SK-N-SH (cell line): ENCODE measurements at regions not wholly inside any gene's neighbourhood (a gene's known extent, or its start where the extent isn't known, plus 50 kb on each side); places are given as distances from the start of the nearest gene placed in this dataset.
A peak's percentile ranks its signal among the peaks of the same experiment; 100 is the strongest.

ENCODE experiments used
- CTCF ChIA-PET: fragments of 300-600, 350-600 bp; formaldehyde crosslinking; extraction: SDS; loops from one replicate; lab custom pipeline; 2021; lab: Yijun Ruan, JAX
- POLR2A ChIA-PET: fragments of 350-600 bp; sonication (Branson Sonifier 250); formaldehyde crosslinking; extraction: SDS; loops from one replicate; lab custom pipeline; 2020; ENCODE audit warnings: antibody characterized with exemption, inconsistent platforms; lab: Yijun Ruan, JAX
- DNase-seq: peaks from one replicate; pipeline ENCODE4 v3.0.0; 2012
- H2AFZ ChIP-seq: fragments of 200-600 bp; sonication (generic); 2 replicates; pipeline ENCODE4 v1.8.1; 2016; ENCODE audit warnings: antibody characterized with exemption, mild to moderate bottlenecking, low read depth
- H3F3A ChIP-seq: fragments of 200-600 bp; sonication (generic); replicated peaks from 2 replicates; pipeline ENCODE3; 2016; ENCODE audit warnings: antibody characterized with exemption, mild to moderate bottlenecking; ENCODE audit not compliant: insufficient read depth
- H3K27ac ChIP-seq, 2 experiments: fragments of 200-500 bp in 1 of 2; fragments of 200-600 bp in 1 of 2; sonication (Bioruptor generic) in 1 of 2; sonication (generic), shearing (Covaris generic) in 1 of 2; 2 replicates each; pipeline versions ENCODE4 v1.5.1 to v1.6.1; 2014 to 2016; ENCODE audit warnings: low read depth in 2 of 2, inconsistent platforms in 1 of 2, low read length in 1 of 2, mild to moderate bottlenecking in 1 of 2, mixed read lengths in 1 of 2
- H3K27me3 ChIP-seq: fragments of 200-600 bp; sonication (generic), shearing (Covaris generic); 2 replicates; pipeline ENCODE4 v1.6.1; 2016; ENCODE audit warnings: mixed run types; ENCODE audit not compliant: insufficient read depth
- H3K36me3 ChIP-seq, 2 experiments: fragments of 200-500 bp in 1 of 2; fragments of 200-600 bp in 1 of 2; sonication (Bioruptor generic) in 1 of 2; sonication (generic) in 1 of 2; replicated peaks in 1 of 2; 2 replicates each; pipeline versions ENCODE3 to v1.5.1; 2014 to 2016; ENCODE audit warnings: low read length in 1 of 2, mild to moderate bottlenecking in 1 of 2; ENCODE audit not compliant: insufficient read depth in 2 of 2, control insufficient read depth in 1 of 2
- H3K4me1 ChIP-seq, 2 experiments: fragments of 200-500 bp in 1 of 2; fragments of 200-600 bp in 1 of 2; sonication (Bioruptor generic) in 1 of 2; sonication (generic), shearing (Covaris generic) in 1 of 2; 2 replicates each; pipeline versions ENCODE4 v1.5.1 to v1.6.1; 2014 to 2016; ENCODE audit warnings: low read depth in 1 of 2, low read length in 1 of 2, mixed run types in 1 of 2; ENCODE audit not compliant: insufficient read depth in 2 of 2, control insufficient read depth in 1 of 2
- H3K4me2 ChIP-seq: fragments of 200-600 bp; sonication (generic), shearing (Covaris generic); 2 replicates; pipeline ENCODE4 v1.6.1; 2017; ENCODE audit warnings: mixed run types
- H3K4me3 ChIP-seq, 2 experiments: fragments of 200-500 bp in 1 of 2; fragments of 200-600 bp in 1 of 2; sonication (Bioruptor generic) in 1 of 2; sonication (generic), shearing (Covaris generic) in 1 of 2; 2 replicates each; pipeline versions ENCODE4 v1.5.1 to v1.8.1; 2014 to 2016; ENCODE audit warnings: low read depth in 2 of 2, inconsistent platforms in 1 of 2, low read length in 1 of 2, mild to moderate bottlenecking in 1 of 2, mixed read lengths in 1 of 2, moderate library complexity in 1 of 2
- H3K79me2 ChIP-seq: fragments of 200-600 bp; sonication (generic); 2 replicates; pipeline ENCODE4 v1.8.1; 2017; ENCODE audit warnings: mild to moderate bottlenecking; ENCODE audit not compliant: insufficient read depth
- H3K9ac ChIP-seq: fragments of 200-600 bp; sonication (generic); 2 replicates; pipeline ENCODE4 v1.6.1; 2017; ENCODE audit warnings: mixed run types
- H3K9me2 ChIP-seq: fragments of 200-600 bp; sonication (generic); 2 replicates; pipeline ENCODE4 v1.6.1; 2017; ENCODE audit warnings: mixed run types
- H3K9me3 ChIP-seq: fragments of 200-600 bp; sonication (generic); 2 replicates; pipeline ENCODE4 v1.6.1; 2017; ENCODE audit warnings: mixed run types, mild to moderate bottlenecking, moderate library complexity
- H4K20me1 ChIP-seq: fragments of 200-600 bp; sonication (generic); 2 replicates; pipeline ENCODE4 v1.6.1; 2017; ENCODE audit warnings: mild to moderate bottlenecking, mixed run types; ENCODE audit not compliant: insufficient read depth
- EP300 ChIP-seq, 2 experiments: IDR thresholded peaks; 2 replicates each; pipeline versions ENCODE4 v1.4.0 to v1.6.1; 2012; ENCODE audit warnings: borderline replicate concordance in 1 of 2, low read depth in 1 of 2, low read length in 1 of 2
- EZH2phosphoT487 ChIP-seq: fragments of 200-600 bp; sonication (generic); IDR thresholded peaks from 2 replicates; pipeline ENCODE4 v1.6.1; 2017; ENCODE audit warnings: low read depth, mixed run types, mild to moderate bottlenecking, antibody characterized with exemption, moderate library complexity, borderline replicate concordance
- FOSL2 ChIP-seq: IDR thresholded peaks from 2 replicates; pipeline ENCODE4 v1.4.0; 2012; ENCODE audit warnings: low read depth, mild to moderate bottlenecking, moderate library complexity, borderline replicate concordance
- FOXJ3 ChIP-seq: sonication (generic); formaldehyde crosslinking; IDR thresholded peaks from 2 replicates; pipeline ENCODE4 v1.5.1; 2020; ENCODE audit warnings: mild to moderate bottlenecking, missing genetic modification reagents
- FOXM1 ChIP-seq: IDR thresholded peaks from 2 replicates; pipeline ENCODE4 v1.4.0; 2012; ENCODE audit warnings: low read depth, mild to moderate bottlenecking
- GABPA ChIP-seq: IDR thresholded peaks from 2 replicates; pipeline ENCODE4 v1.4.0; 2012; ENCODE audit warnings: low read depth, mild to moderate bottlenecking
- GATA2 ChIP-seq: sonication (generic); formaldehyde crosslinking; IDR thresholded peaks from 2 replicates; pipeline ENCODE4 v1.5.0; 2020; ENCODE audit warnings: mild to moderate bottlenecking, missing genetic modification reagents
- JUND ChIP-seq: IDR thresholded peaks from 2 replicates; pipeline ENCODE4 v1.4.0; 2012
- MEF2A ChIP-seq: IDR thresholded peaks from 2 replicates; pipeline ENCODE4 v1.4.0; 2012; ENCODE audit warnings: low read depth, borderline replicate concordance
- MXI1 ChIP-seq: IDR thresholded peaks from 2 replicates; pipeline ENCODE4 v1.6.1; 2012; ENCODE audit warnings: mild to moderate bottlenecking, low read depth, low read length, improper control_type of control experiment
- NFIC ChIP-seq: IDR thresholded peaks from 2 replicates; pipeline ENCODE4 v1.4.0; 2012; ENCODE audit warnings: borderline replicate concordance
- RAD21 ChIP-seq: IDR thresholded peaks from 2 replicates; pipeline ENCODE4 v1.6.1; 2012; ENCODE audit warnings: mild to moderate bottlenecking, low read length
- SIN3A ChIP-seq: IDR thresholded peaks from 2 replicates; pipeline ENCODE4 v1.6.1; 2012; ENCODE audit warnings: low read depth, mild to moderate bottlenecking, low read length, moderate library complexity, borderline replicate concordance
- SMC3 ChIP-seq: IDR thresholded peaks from 2 replicates; pipeline ENCODE4 v1.6.1; 2012; ENCODE audit warnings: low read depth, low read length, improper control_type of control experiment
- TEAD4 ChIP-seq: IDR thresholded peaks from 2 replicates; pipeline ENCODE4 v1.4.0; 2012; ENCODE audit warnings: mild to moderate bottlenecking, borderline replicate concordance; ENCODE audit not compliant: insufficient read depth
- YY1 ChIP-seq: IDR thresholded peaks from 2 replicates; pipeline ENCODE4 v1.4.0; 2012; ENCODE audit warnings: low read depth, mild to moderate bottlenecking
- WGBS: methylation state at CpG from one replicate; pipeline ENCODE4 v1.1.6; 2017; ENCODE audit warnings: low lambda C conversion rate; 5-methylcytosine and 5-hydroxymethylcytosine counted together
- TF ChIP-seq, protein P1 (sequence below): IDR thresholded peaks from 2 replicates; pipeline ENCODE4 v1.6.1; 2012; ENCODE audit warnings: mild to moderate bottlenecking, low read depth, low read length, moderate library complexity
- TF ChIP-seq, protein P2 (sequence below): fragments of 150-350 bp; IDR thresholded peaks from 2 replicates; pipeline ENCODE4 v1.6.1; 2016; ENCODE audit warnings: mild to moderate bottlenecking, low read depth, low read length

DNA sequence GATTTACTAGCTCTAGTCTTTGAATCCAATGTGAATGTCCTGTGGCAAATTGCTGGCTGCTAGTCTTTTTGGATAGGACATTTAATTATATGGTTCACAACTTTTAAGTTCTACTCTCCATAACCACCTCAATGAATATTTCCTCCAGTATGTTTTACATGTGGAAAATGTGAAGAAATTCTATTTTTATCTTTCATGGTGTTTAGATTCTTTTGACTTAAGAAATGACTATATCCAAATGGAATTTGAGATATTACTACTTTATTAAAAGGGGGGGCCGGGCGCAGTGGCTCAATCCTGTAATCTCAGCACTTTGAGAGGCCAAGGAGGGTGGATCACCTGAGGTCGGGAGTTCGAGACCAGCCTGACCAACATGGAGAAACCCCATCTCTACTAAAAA lies 202.0 kb downstream of the ARL4A start:
- Histone ChIP-seq H3K79me2 (no peaks in the 10 kb centered on the region), H3K9me2 (no peaks in the 10 kb centered on the region), H4K20me1 (no peaks in the 10 kb centered on the region), H3K9ac (no peak overlapping the region), H3K36me3 (no peaks in the 10 kb centered on the region), H3F3A (no peaks in the 10 kb centered on the region), H3K4me3 (no peak overlapping the region), H3K27me3 (peaks cover 4% of the 10 kb centered on the region; the same call in 1 of the 2 replicates), H3K27ac (no peak overlapping the region), H3K4me2 (no peak overlapping the region), H3K4me1 (no peaks in the 10 kb centered on the region), H2AFZ (no peak overlapping the region), H3K9me3 (no peaks in the 10 kb centered on the region)
- 20% methylated on average over 4 of the region's 4 CpGs for WGBS
- TF ChIP-seq FOSL2 = no peak
- no peak for TF ChIP-seq TEAD4
- no peak for TF ChIP-seq GATA2 (CRISPR knock-in tag)
- TF ChIP-seq SMC3 = no peak
- ChIA-PET CTCF (interaction anchor here (0.9 kb wide), 1 partner anchor 14 kb away, joined by 4 read pairs; no protein-coding TSS in a partner anchor), POLR2A (no interaction called here)
- DNase-seq = no peak

DNA sequence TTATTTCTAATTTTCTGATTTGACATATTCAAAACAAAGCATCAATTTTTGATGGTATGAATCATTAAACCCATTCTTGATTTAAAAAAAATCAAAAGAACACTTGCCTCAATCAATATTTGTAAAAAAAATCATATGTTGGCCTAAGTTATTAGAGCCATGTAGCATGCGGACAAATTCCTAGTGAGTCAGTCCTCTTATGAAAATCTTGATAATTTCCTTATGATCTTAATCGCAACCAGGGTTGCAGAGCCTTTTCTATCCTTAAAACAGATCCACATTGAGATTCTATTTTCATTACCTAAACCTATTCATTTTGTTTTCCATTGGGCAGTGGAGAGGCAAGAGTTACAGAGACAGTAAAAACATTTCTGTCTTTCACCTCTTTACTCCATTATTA lies 203.2 kb downstream of the ARL4A start:
- H3K27ac ChIP-seq = no peak overlapping the region
- H3K9me2 ChIP-seq = no peaks in the 10 kb centered on the region
- no peak for DNase-seq
- ChIA-PET CTCF (no interaction called here), POLR2A (no interaction called here)
- no peaks in the 10 kb centered on the region for H3K9me3 ChIP-seq
- no peaks in the 10 kb centered on the region; a peak in 1 of 4 replicates for H3K4me1 ChIP-seq
- peaks cover 4% of the 10 kb centered on the region; the same call in 1 of the 2 replicates for H3K27me3 ChIP-seq
- H3K36me3 ChIP-seq = no peaks in the 10 kb centered on the region
- H3K4me3 ChIP-seq = no peak overlapping the region
- H2AFZ ChIP-seq = peak overlapping the region; percentile 9; the same call in 1 of the 2 replicates
- H3K9ac ChIP-seq = no peak overlapping the region
- no peak overlapping the region for H3K4me2 ChIP-seq
- H4K20me1 ChIP-seq = no peaks in the 10 kb centered on the region
- 20% methylated on average over 2 of the region's 2 CpGs for WGBS
- no peak for TF ChIP-seq MXI1
- TF ChIP-seq, protein P1, sequence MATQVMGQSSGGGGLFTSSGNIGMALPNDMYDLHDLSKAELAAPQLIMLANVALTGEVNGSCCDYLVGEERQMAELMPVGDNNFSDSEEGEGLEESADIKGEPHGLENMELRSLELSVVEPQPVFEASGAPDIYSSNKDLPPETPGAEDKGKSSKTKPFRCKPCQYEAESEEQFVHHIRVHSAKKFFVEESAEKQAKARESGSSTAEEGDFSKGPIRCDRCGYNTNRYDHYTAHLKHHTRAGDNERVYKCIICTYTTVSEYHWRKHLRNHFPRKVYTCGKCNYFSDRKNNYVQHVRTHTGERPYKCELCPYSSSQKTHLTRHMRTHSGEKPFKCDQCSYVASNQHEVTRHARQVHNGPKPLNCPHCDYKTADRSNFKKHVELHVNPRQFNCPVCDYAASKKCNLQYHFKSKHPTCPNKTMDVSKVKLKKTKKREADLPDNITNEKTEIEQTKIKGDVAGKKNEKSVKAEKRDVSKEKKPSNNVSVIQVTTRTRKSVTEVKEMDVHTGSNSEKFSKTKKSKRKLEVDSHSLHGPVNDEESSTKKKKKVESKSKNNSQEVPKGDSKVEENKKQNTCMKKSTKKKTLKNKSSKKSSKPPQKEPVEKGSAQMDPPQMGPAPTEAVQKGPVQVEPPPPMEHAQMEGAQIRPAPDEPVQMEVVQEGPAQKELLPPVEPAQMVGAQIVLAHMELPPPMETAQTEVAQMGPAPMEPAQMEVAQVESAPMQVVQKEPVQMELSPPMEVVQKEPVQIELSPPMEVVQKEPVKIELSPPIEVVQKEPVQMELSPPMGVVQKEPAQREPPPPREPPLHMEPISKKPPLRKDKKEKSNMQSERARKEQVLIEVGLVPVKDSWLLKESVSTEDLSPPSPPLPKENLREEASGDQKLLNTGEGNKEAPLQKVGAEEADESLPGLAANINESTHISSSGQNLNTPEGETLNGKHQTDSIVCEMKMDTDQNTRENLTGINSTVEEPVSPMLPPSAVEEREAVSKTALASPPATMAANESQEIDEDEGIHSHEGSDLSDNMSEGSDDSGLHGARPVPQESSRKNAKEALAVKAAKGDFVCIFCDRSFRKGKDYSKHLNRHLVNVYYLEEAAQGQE = no peak
- no peak for TF ChIP-seq GATA2 (CRISPR knock-in tag)
- no peak for TF ChIP-seq MEF2A
- no peak for TF ChIP-seq JUND
- no peak for TF ChIP-seq RAD21
- no peaks in the 10 kb centered on the region for H3K79me2 ChIP-seq
- no peaks in the 10 kb centered on the region for H3F3A ChIP-seq

DNA sequence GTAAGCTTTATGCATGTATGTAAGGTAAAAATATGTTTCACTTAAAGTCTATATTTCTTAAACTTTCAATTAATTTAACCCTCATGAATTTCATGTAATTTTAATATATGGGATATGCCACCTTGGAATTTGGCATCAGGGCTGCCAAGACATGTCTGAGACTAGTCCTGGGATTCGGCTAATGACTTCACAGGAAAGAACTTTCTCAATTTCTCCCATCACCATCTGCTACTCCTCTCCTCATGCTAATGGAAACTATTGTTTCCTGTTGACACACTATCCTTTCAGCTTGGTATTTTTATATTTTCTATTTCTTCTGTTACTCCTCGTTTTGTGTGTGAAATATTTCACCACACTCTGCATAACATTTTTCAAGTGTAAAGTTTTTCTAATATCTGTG lies 205.9 kb downstream of the ARL4A start:
- DNase-seq = no peak
- no peak for TF ChIP-seq RAD21
- no peak for TF ChIP-seq FOXM1
- no peak for TF ChIP-seq GABPA
- no peak for TF ChIP-seq MEF2A
- no peak for TF ChIP-seq EZH2phosphoT487
- no peak for TF ChIP-seq NFIC
- TF ChIP-seq EP300 (IDR thresholded peaks at IDR 0.05; ENCODE audit: borderline replicate concordance in 1 of 2, low read depth in 1 of 2, low read length in 1 of 2) = no peak
- no peak for TF ChIP-seq SIN3A
- TF ChIP-seq, protein P2, sequence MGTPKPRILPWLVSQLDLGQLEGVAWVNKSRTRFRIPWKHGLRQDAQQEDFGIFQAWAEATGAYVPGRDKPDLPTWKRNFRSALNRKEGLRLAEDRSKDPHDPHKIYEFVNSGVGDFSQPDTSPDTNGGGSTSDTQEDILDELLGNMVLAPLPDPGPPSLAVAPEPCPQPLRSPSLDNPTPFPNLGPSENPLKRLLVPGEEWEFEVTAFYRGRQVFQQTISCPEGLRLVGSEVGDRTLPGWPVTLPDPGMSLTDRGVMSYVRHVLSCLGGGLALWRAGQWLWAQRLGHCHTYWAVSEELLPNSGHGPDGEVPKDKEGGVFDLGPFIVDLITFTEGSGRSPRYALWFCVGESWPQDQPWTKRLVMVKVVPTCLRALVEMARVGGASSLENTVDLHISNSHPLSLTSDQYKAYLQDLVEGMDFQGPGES = no peak
- TF ChIP-seq FOXJ3 (CRISPR knock-in tag) = no peak
- no peak for TF ChIP-seq YY1

More for the DNA sequence above, 205.9 kb downstream of the ARL4A start:
- H3K4me3 ChIP-seq = no peak overlapping the region
- no peaks in the 10 kb centered on the region for H3K79me2 ChIP-seq
- no peak overlapping the region for H3K27ac ChIP-seq
- H3F3A ChIP-seq = no peaks in the 10 kb centered on the region
- no peak overlapping the region for H3K4me2 ChIP-seq
- H4K20me1 ChIP-seq = no peaks in the 10 kb centered on the region
- no peaks in the 10 kb centered on the region for H3K36me3 ChIP-seq
- H3K4me1 ChIP-seq = no peaks in the 10 kb centered on the region; a peak in 1 of 4 replicates
- ChIA-PET CTCF (no interaction called here), POLR2A (no interaction called here)
- 10% methylated on average over 2 of the region's 2 CpGs for WGBS
- H3K9me3 ChIP-seq = no peaks in the 10 kb centered on the region
- no peaks in the 10 kb centered on the region; the same call in 1 of the 2 replicates for H3K27me3 ChIP-seq
- no peak overlapping the region for H3K9ac ChIP-seq
- no peaks in the 10 kb centered on the region for H3K9me2 ChIP-seq
- H2AFZ ChIP-seq = no peak overlapping the region
